SK-N-SH (cell line): ENCODE measurements at regions not wholly inside any gene's neighbourhood (a gene's known extent, or its start where the extent isn't known, plus 50 kb on each side); places are given as distances from the start of the nearest gene placed in this dataset.

Experiments used
- CTCF ChIA-PET: fragments of 300-600, 350-600 bp; formaldehyde crosslinking; extraction: SDS; loops from one replicate; lab custom pipeline; 2021; lab: Yijun Ruan, JAX
- POLR2A ChIA-PET: fragments of 350-600 bp; sonication (Branson Sonifier 250); formaldehyde crosslinking; extraction: SDS; loops from one replicate; lab custom pipeline; 2020; ENCODE audit warnings: antibody characterized with exemption, inconsistent platforms; lab: Yijun Ruan, JAX
- DNase-seq: peaks from one replicate; pipeline ENCODE4 v3.0.0; 2012
- H2AFZ ChIP-seq: fragments of 200-600 bp; sonication (generic); 2 replicates; pipeline ENCODE4 v1.8.1; 2016; ENCODE audit warnings: antibody characterized with exemption, mild to moderate bottlenecking, low read depth
- H3F3A ChIP-seq: fragments of 200-600 bp; sonication (generic); replicated peaks from 2 replicates; pipeline ENCODE3; 2016; ENCODE audit warnings: antibody characterized with exemption, mild to moderate bottlenecking; ENCODE audit not compliant: insufficient read depth
- H3K27ac ChIP-seq, 2 experiments: fragments of 200-500 bp in 1 of 2; fragments of 200-600 bp in 1 of 2; sonication (Bioruptor generic) in 1 of 2; sonication (generic), shearing (Covaris generic) in 1 of 2; 2 replicates each; pipeline versions ENCODE4 v1.5.1 to v1.6.1; 2014 to 2016; ENCODE audit warnings: low read depth in 2 of 2, inconsistent platforms in 1 of 2, low read length in 1 of 2, mild to moderate bottlenecking in 1 of 2, mixed read lengths in 1 of 2
- H3K27me3 ChIP-seq: fragments of 200-600 bp; sonication (generic), shearing (Covaris generic); 2 replicates; pipeline ENCODE4 v1.6.1; 2016; ENCODE audit warnings: mixed run types; ENCODE audit not compliant: insufficient read depth
- H3K36me3 ChIP-seq, 2 experiments: fragments of 200-500 bp in 1 of 2; fragments of 200-600 bp in 1 of 2; sonication (Bioruptor generic) in 1 of 2; sonication (generic) in 1 of 2; replicated peaks in 1 of 2; 2 replicates each; pipeline versions ENCODE3 to v1.5.1; 2014 to 2016; ENCODE audit warnings: low read length in 1 of 2, mild to moderate bottlenecking in 1 of 2; ENCODE audit not compliant: insufficient read depth in 2 of 2, control insufficient read depth in 1 of 2
- H3K4me1 ChIP-seq, 2 experiments: fragments of 200-500 bp in 1 of 2; fragments of 200-600 bp in 1 of 2; sonication (Bioruptor generic) in 1 of 2; sonication (generic), shearing (Covaris generic) in 1 of 2; 2 replicates each; pipeline versions ENCODE4 v1.5.1 to v1.6.1; 2014 to 2016; ENCODE audit warnings: low read depth in 1 of 2, low read length in 1 of 2, mixed run types in 1 of 2; ENCODE audit not compliant: insufficient read depth in 2 of 2, control insufficient read depth in 1 of 2
- H3K4me2 ChIP-seq: fragments of 200-600 bp; sonication (generic), shearing (Covaris generic); 2 replicates; pipeline ENCODE4 v1.6.1; 2017; ENCODE audit warnings: mixed run types
- H3K4me3 ChIP-seq, 2 experiments: fragments of 200-500 bp in 1 of 2; fragments of 200-600 bp in 1 of 2; sonication (Bioruptor generic) in 1 of 2; sonication (generic), shearing (Covaris generic) in 1 of 2; 2 replicates each; pipeline versions ENCODE4 v1.5.1 to v1.8.1; 2014 to 2016; ENCODE audit warnings: low read depth in 2 of 2, inconsistent platforms in 1 of 2, low read length in 1 of 2, mild to moderate bottlenecking in 1 of 2, mixed read lengths in 1 of 2, moderate library complexity in 1 of 2
- H3K79me2 ChIP-seq: fragments of 200-600 bp; sonication (generic); 2 replicates; pipeline ENCODE4 v1.8.1; 2017; ENCODE audit warnings: mild to moderate bottlenecking; ENCODE audit not compliant: insufficient read depth
- H3K9ac ChIP-seq: fragments of 200-600 bp; sonication (generic); 2 replicates; pipeline ENCODE4 v1.6.1; 2017; ENCODE audit warnings: mixed run types
- H3K9me2 ChIP-seq: fragments of 200-600 bp; sonication (generic); 2 replicates; pipeline ENCODE4 v1.6.1; 2017; ENCODE audit warnings: mixed run types
- H3K9me3 ChIP-seq: fragments of 200-600 bp; sonication (generic); 2 replicates; pipeline ENCODE4 v1.6.1; 2017; ENCODE audit warnings: mixed run types, mild to moderate bottlenecking, moderate library complexity
- H4K20me1 ChIP-seq: fragments of 200-600 bp; sonication (generic); 2 replicates; pipeline ENCODE4 v1.6.1; 2017; ENCODE audit warnings: mild to moderate bottlenecking, mixed run types; ENCODE audit not compliant: insufficient read depth
- EP300 ChIP-seq, 2 experiments: IDR thresholded peaks; 2 replicates each; pipeline versions ENCODE4 v1.4.0 to v1.6.1; 2012; ENCODE audit warnings: borderline replicate concordance in 1 of 2, low read depth in 1 of 2, low read length in 1 of 2
- EZH2phosphoT487 ChIP-seq: fragments of 200-600 bp; sonication (generic); IDR thresholded peaks from 2 replicates; pipeline ENCODE4 v1.6.1; 2017; ENCODE audit warnings: low read depth, mixed run types, mild to moderate bottlenecking, antibody characterized with exemption, moderate library complexity, borderline replicate concordance
- FOSL2 ChIP-seq: IDR thresholded peaks from 2 replicates; pipeline ENCODE4 v1.4.0; 2012; ENCODE audit warnings: low read depth, mild to moderate bottlenecking, moderate library complexity, borderline replicate concordance
- GABPA ChIP-seq: IDR thresholded peaks from 2 replicates; pipeline ENCODE4 v1.4.0; 2012; ENCODE audit warnings: low read depth, mild to moderate bottlenecking
- GATA2 ChIP-seq: sonication (generic); formaldehyde crosslinking; IDR thresholded peaks from 2 replicates; pipeline ENCODE4 v1.5.0; 2020; ENCODE audit warnings: mild to moderate bottlenecking, missing genetic modification reagents
- MAX ChIP-seq: IDR thresholded peaks from 2 replicates; pipeline ENCODE4 v1.4.0; 2012; ENCODE audit warnings: low read depth
- MXI1 ChIP-seq: IDR thresholded peaks from 2 replicates; pipeline ENCODE4 v1.6.1; 2012; ENCODE audit warnings: mild to moderate bottlenecking, low read depth, low read length, improper control_type of control experiment
- NFIC ChIP-seq: IDR thresholded peaks from 2 replicates; pipeline ENCODE4 v1.4.0; 2012; ENCODE audit warnings: borderline replicate concordance
- NRF1 ChIP-seq: IDR thresholded peaks from 2 replicates; pipeline ENCODE4 v1.6.1; 2012; ENCODE audit warnings: low read depth, mild to moderate bottlenecking, low read length
- POLR2AphosphoS5 ChIP-seq: IDR thresholded peaks from 2 replicates; pipeline ENCODE4 v1.6.1; 2012; ENCODE audit warnings: low read depth, low read length
- RCOR1 ChIP-seq: fragments of 150-350 bp; IDR thresholded peaks from 2 replicates; pipeline ENCODE4 v1.6.1; 2017; ENCODE audit warnings: antibody characterized with exemption, low read length
- REST ChIP-seq: IDR thresholded peaks from 2 replicates; pipeline ENCODE4 v1.6.1; 2012; ENCODE audit warnings: mild to moderate bottlenecking, low read depth, low read length, moderate library complexity
- RFX5 ChIP-seq: IDR thresholded peaks from 2 replicates; pipeline ENCODE4 v1.6.1; 2012; ENCODE audit warnings: mild to moderate bottlenecking, improper control_type of control experiment, low read length
- RXRA ChIP-seq: IDR thresholded peaks from 2 replicates; pipeline ENCODE4 v1.4.0; 2012; ENCODE audit warnings: low read depth, mild to moderate bottlenecking, borderline replicate concordance
- SIN3A ChIP-seq: IDR thresholded peaks from 2 replicates; pipeline ENCODE4 v1.6.1; 2012; ENCODE audit warnings: low read depth, mild to moderate bottlenecking, low read length, moderate library complexity, borderline replicate concordance
- TAF1 ChIP-seq: IDR thresholded peaks from 2 replicates; pipeline ENCODE4 v1.6.1; 2012; ENCODE audit warnings: low read depth, mild to moderate bottlenecking, low read length, moderate library complexity, borderline replicate concordance
- USF2 ChIP-seq: fragments of 150-350 bp; IDR thresholded peaks from 2 replicates; pipeline ENCODE4 v1.6.1; 2017; ENCODE audit warnings: antibody characterized with exemption, low read length, low read depth, borderline replicate concordance
- WGBS: methylation state at CpG from one replicate; pipeline ENCODE4 v1.1.6; 2017; ENCODE audit warnings: low lambda C conversion rate; 5-methylcytosine and 5-hydroxymethylcytosine counted together

GRCh38 chr5:38032149-38032548, 192.3 kb upstream of the GDNF start:
- no peaks in the 10 kb centered on the region for H3K4me1 ChIP-seq
- no peaks in the 10 kb centered on the region for H4K20me1 ChIP-seq
- H3K79me2 ChIP-seq: no peaks in the 10 kb centered on the region
- ChIA-PET CTCF (no interaction called here), POLR2A (no interaction called here)
- no peak overlapping the region for H3K9ac ChIP-seq
- H3K36me3 ChIP-seq: no peaks in the 10 kb centered on the region
- no peaks in the 10 kb centered on the region for H3F3A ChIP-seq
- no peak overlapping the region for H3K27ac ChIP-seq
- 5% methylated on average over 1 of the region's 1 CpG for WGBS
- TF ChIP-seq MXI1 (no peak), RXRA (no peak), GABPA (no peak), EZH2phosphoT487 (no peak), SIN3A (no peak), FOSL2 (no peak), USF2 (no peak)
- no peak overlapping the region for H3K4me2 ChIP-seq
- DNase-seq: no peak
- 0 out of 2 replicates have a peak, but pooled peaks cover 3% of the 10 kb centered on the region for H3K9me2 ChIP-seq
- no peak overlapping the region for H2AFZ ChIP-seq
- no peak overlapping the region for H3K4me3 ChIP-seq
- H3K27me3 ChIP-seq: peaks cover 6% of the 10 kb centered on the region; the same call in 1 of the 2 replicates
- H3K9me3 ChIP-seq: no peaks in the 10 kb centered on the region

GRCh38 chr5:38031304-38031703, 191.5 kb upstream of the GDNF start:
- H2AFZ ChIP-seq: no peak overlapping the region
- 0 out of 2 replicates have a peak, but pooled peaks cover 3% of the 10 kb centered on the region for H3K9me2 ChIP-seq
- WGBS: 0% methylated on average over 1 of the region's 1 CpG
- H4K20me1 ChIP-seq: no peaks in the 10 kb centered on the region
- H3F3A ChIP-seq: no peaks in the 10 kb centered on the region
- H3K9ac ChIP-seq: no peak overlapping the region
- no peaks in the 10 kb centered on the region for H3K36me3 ChIP-seq
- no peak overlapping the region for H3K4me2 ChIP-seq
- H3K27ac ChIP-seq: no peak overlapping the region
- no peaks in the 10 kb centered on the region for H3K9me3 ChIP-seq
- no peak overlapping the region for H3K4me3 ChIP-seq
- peaks cover 13% of the 10 kb centered on the region; the same call in 1 of the 2 replicates for H3K27me3 ChIP-seq
- no peaks in the 10 kb centered on the region for H3K79me2 ChIP-seq
- ChIA-PET CTCF (no interaction called here), POLR2A (no interaction called here)
- no peak for TF ChIP-seq RFX5
- DNase-seq: no peak
- no peaks in the 10 kb centered on the region for H3K4me1 ChIP-seq

- Histone ChIP-seq H2AFZ (no peak overlapping the region), H3K9ac (no peak overlapping the region), H4K20me1 (no peaks in the 10 kb centered on the region), H3F3A (no peaks in the 10 kb centered on the region), H3K27me3 (peaks cover 13% of the 10 kb centered on the region; the same call in 1 of the 2 replicates), H3K4me3 (no peak overlapping the region), H3K4me2 (no peak overlapping the region), H3K9me3 (no peaks in the 10 kb centered on the region), H3K4me1 (no peaks in the 10 kb centered on the region), H3K36me3 (no peaks in the 10 kb centered on the region), H3K27ac (no peak overlapping the region), H3K9me2 (no peaks in the 10 kb centered on the region), H3K79me2 (no peaks in the 10 kb centered on the region)
- POLR2A ChIA-PET: no interaction called here
- no peak for DNase-seq
- WGBS: 45% methylated on average over 6 of the region's 6 CpGs
- CTCF ChIA-PET: no interaction called here
- no peak for TF ChIP-seq POLR2AphosphoS5
- no peak for TF ChIP-seq TAF1
- TF ChIP-seq RCOR1: no peak
- no peak for TF ChIP-seq NFIC
- TF ChIP-seq EP300 (IDR thresholded peaks at IDR 0.05; ENCODE audit: borderline replicate concordance in 1 of 2, low read depth in 1 of 2, low read length in 1 of 2): no peak
- no peak for TF ChIP-seq MAX
- no peak for TF ChIP-seq RXRA
- no peak for TF ChIP-seq GABPA
- TF ChIP-seq FOSL2: no peak
- no peak for TF ChIP-seq RFX5
- TF ChIP-seq MXI1: no peak
- no peak for TF ChIP-seq REST
- TF ChIP-seq GATA2: no peak
- no peak for TF ChIP-seq NRF1
These were observed 189.7 kb upstream of the GDNF start for GRCh38 chr5:38029397-38030065.
